Breast epithelium (tissue), 4 donors: ENCODE measurements at regions not wholly inside any gene's neighbourhood (a gene's known extent, or its start where the extent isn't known, plus 50 kb on each side); places are given as distances from the start of the nearest gene placed in this dataset.
A peak's percentile ranks its signal among the peaks of the same experiment; 100 is the strongest.

Experiments
- DNase-seq, 2 donors: peaks; one replicate each; pipeline ENCODE4 v3.0.0-alpha.2; 2019; ENCODE audit warnings: low spot score in 2 of 2
- H3K27ac ChIP-seq, 2 donors: fragments of 200-600 bp; sonication (generic) in 1 of 2; one replicate each; pipeline ENCODE4 v1.5.1; 2016 to 2019; ENCODE audit warnings: mild to moderate bottlenecking in 1 of 2
- H3K27me3 ChIP-seq, 2 donors: fragments of 200-600 bp; sonication (generic) in 1 of 2; one replicate each; pipeline versions ENCODE4 v1.5.1 to v1.6.0; 2017 to 2019; ENCODE audit warnings: control low read depth in 1 of 2, mild to moderate bottlenecking in 1 of 2
- H3K36me3 ChIP-seq: fragments of 200-600 bp; one replicate; pipeline ENCODE4 v1.5.1; 2019
- H3K4me1 ChIP-seq, 2 donors: fragments of 200-600 bp; sonication (generic); one replicate each; pipeline ENCODE4 v1.5.1; 2016 to 2019; ENCODE audit warnings: control low read depth in 1 of 2
- H3K4me3 ChIP-seq, 3 donors: fragments of 200-600 bp; sonication (generic); 1 replicate in 2 of 3; 2 replicates in 1 of 3; pipeline ENCODE4 v1.5.1; 2016 to 2019; ENCODE audit warnings: mild to moderate bottlenecking in 3 of 3, moderate library complexity in 2 of 3
- H3K9me3 ChIP-seq, 2 donors: fragments of 200-600 bp; sonication (generic) in 1 of 2; one replicate each; pipeline ENCODE4 v1.5.1; 2016 to 2019; ENCODE audit warnings: control low read depth in 1 of 2
- CTCF ChIP-seq, 3 donors: fragments of 450-650 bp; IDR thresholded peaks; one replicate each; pipeline ENCODE4 v1.5.1; 2016 to 2017; ENCODE audit warnings: antibody characterized with exemption in 3 of 3, mild to moderate bottlenecking in 3 of 3, moderate library complexity in 3 of 3
- POLR2A ChIP-seq: fragments of 450-650 bp; IDR thresholded peaks from one replicate; pipeline ENCODE4 v1.6.1; 2016; ENCODE audit warnings: antibody characterized with exemption, mild to moderate bottlenecking, moderate library complexity
- POLR2AphosphoS5 ChIP-seq, 3 donors: sonication (generic); formaldehyde crosslinking; IDR thresholded peaks; one replicate each; pipeline ENCODE4 v1.6.1; 2017; ENCODE audit warnings: antibody characterized with exemption in 3 of 3
- intact Hi-C: fragments of 100-400 bp; cut with DNase I; formaldehyde crosslinking; loops from one replicate; pipeline ENCODE4 v1.15.1; 2023; ENCODE audit warnings: low total_unique reads

GRCh38 chr9:28059192-28059591 is 485.9 kb upstream of the C9orf72 start:
- TF ChIP-seq CTCF (IDR thresholded peaks at IDR 0.05): no peak
- no peak for TF ChIP-seq POLR2AphosphoS5 (IDR thresholded peaks at IDR 0.05)
- no peak for TF ChIP-seq POLR2A
- Histone ChIP-seq H3K4me3 (no peak overlapping the region), H3K27ac (no peak overlapping the region), H3K4me1 (no peaks in the 10 kb centered on the region), H3K27me3 (no peaks in the 10 kb centered on the region), H3K36me3 (no peaks in the 10 kb centered on the region), H3K9me3 (no peaks in the 10 kb centered on the region)
- intact Hi-C loops: no loop called here
- DNase-seq: no peak

- H3K27ac ChIP-seq: no peak overlapping the region
- no peaks in the 10 kb centered on the region for H3K36me3 ChIP-seq
- H3K27me3 ChIP-seq: no peaks in the 10 kb centered on the region
- no peak for TF ChIP-seq POLR2AphosphoS5 (IDR thresholded peaks at IDR 0.05)
- TF ChIP-seq CTCF (IDR thresholded peaks at IDR 0.05): no peak
- TF ChIP-seq POLR2A: no peak
- no peak for DNase-seq
- H3K4me1 ChIP-seq: no peaks in the 10 kb centered on the region
- H3K4me3 ChIP-seq: no peak overlapping the region
- intact Hi-C loops: no loop called here
- H3K9me3 ChIP-seq: no peaks in the 10 kb centered on the region
Measured at GRCh38 chr9:28064241-28064815, 491.0 kb upstream of the C9orf72 start.

- H3K27ac ChIP-seq: no peak overlapping the region
- intact Hi-C loops: no loop called here
- no peak for DNase-seq
- no peak overlapping the region for H3K4me3 ChIP-seq
- no peaks in the 10 kb centered on the region for H3K36me3 ChIP-seq
- H3K9me3 ChIP-seq: no peaks in the 10 kb centered on the region
- H3K4me1 ChIP-seq: no peaks in the 10 kb centered on the region
- no peak for TF ChIP-seq POLR2A
- TF ChIP-seq CTCF (IDR thresholded peaks at IDR 0.05): peak in 1 of 3 donors; percentile 51
- TF ChIP-seq POLR2AphosphoS5 (IDR thresholded peaks at IDR 0.05): no peak
- no peaks in the 10 kb centered on the region for H3K27me3 ChIP-seq
Measured at GRCh38 chr9:28073270-28073669, 500.0 kb upstream of the C9orf72 start.

- Histone ChIP-seq H3K36me3 (no peaks in the 10 kb centered on the region), H3K9me3 (no peaks in the 10 kb centered on the region), H3K4me1 (no peaks in the 10 kb centered on the region), H3K4me3 (no peak overlapping the region), H3K27me3 (no peaks in the 10 kb centered on the region), H3K27ac (no peak overlapping the region)
- TF ChIP-seq POLR2A (no peak), POLR2AphosphoS5 (IDR thresholded peaks at IDR 0.05) (no peak), CTCF (IDR thresholded peaks at IDR 0.05) (no peak)
- no peak for DNase-seq
- intact Hi-C loops: no loop called here
Measured at GRCh38 chr9:28079677-28080076, 506.4 kb upstream of the C9orf72 start.

- no peaks in the 10 kb centered on the region for H3K4me1 ChIP-seq
- no peak for DNase-seq
- no peak for TF ChIP-seq CTCF (IDR thresholded peaks at IDR 0.05)
- no peak for TF ChIP-seq POLR2AphosphoS5 (IDR thresholded peaks at IDR 0.05)
- no peak for TF ChIP-seq POLR2A
- intact Hi-C loops: no loop called here
- no peak overlapping the region for H3K4me3 ChIP-seq
- H3K27me3 ChIP-seq: no peaks in the 10 kb centered on the region
- no peak overlapping the region for H3K27ac ChIP-seq
- no peaks in the 10 kb centered on the region for H3K9me3 ChIP-seq
- H3K36me3 ChIP-seq: no peaks in the 10 kb centered on the region
Measured at GRCh38 chr9:28082671-28083070, 509.4 kb upstream of the C9orf72 start.
